ENCODE measurements at regions not wholly inside any gene's neighbourhood (a gene's known extent, or its start where the extent isn't known, plus 50 kb on each side); places are given as distances from the start of the nearest gene placed in this dataset.

GRCh38 chr16:49193596-49193995 is 88.0 kb downstream of the CBLN1 start:
- no peak for DNase-seq (ENCODE audit: low read depth, low spot score)
- CTCF ChIA-PET = no interaction called here
- no peaks in the 10 kb centered on the region for H3K9me3 ChIP-seq (ENCODE audit: control insufficient read depth in 1 of 2, insufficient read depth in 1 of 2, low read depth in 1 of 2, low read length in 2 of 2)
- no peaks in the 10 kb centered on the region for H3K4me1 ChIP-seq (ENCODE audit: control insufficient read depth in 1 of 2, insufficient read depth in 2 of 2, low read length in 2 of 2)
- BruUV-seq (replicated peaks) = no TSS peak
- no peak overlapping the region for H3K27ac ChIP-seq (ENCODE audit: low read depth, low read length)
- H3K9me2 ChIP-seq (ENCODE audit: insufficient read depth) = no peaks in the 10 kb centered on the region
- intact Hi-C loops (cut with micrococcal nuclease) = no loop called here
- RAD21 ChIA-PET (ENCODE audit: low non-redundant PET in 1 of 2, low total read pairs in 2 of 2, uncharacterized antibody in 2 of 2, unreplicated experiment in 2 of 2) = no interaction called here
- H3K79me2 ChIP-seq (ENCODE audit: insufficient read depth, low read length) = no peaks in the 10 kb centered on the region
- H3K4me3 ChIP-seq (replicated peaks in 1 of 2; ENCODE audit: low read depth in 1 of 2, low read length in 2 of 2) = no peak overlapping the region
- H3K4me2 ChIP-seq (ENCODE audit: low read length) = no peak overlapping the region
- no peak overlapping the region for H3K9ac ChIP-seq (ENCODE audit: low read length)
- H3K36me3 ChIP-seq (ENCODE audit: control insufficient read depth in 1 of 2, insufficient read depth in 2 of 2, low read length in 2 of 2) = no peaks in the 10 kb centered on the region
- H4K20me1 ChIP-seq (ENCODE audit: insufficient read depth) = no peaks in the 10 kb centered on the region
- H3K27me3 ChIP-seq (ENCODE audit: insufficient read depth, low read length) = peaks cover 17% of the 10 kb centered on the region; the same call in 1 of the 2 replicates
- no peak overlapping the region for H2AFZ ChIP-seq (ENCODE audit: low read depth, low read length, poor library complexity, severe bottlenecking)
- no peak for ATAC-seq
- TF ChIP-seq TCF7L2 (IDR thresholded peaks at IDR 0.05; ENCODE audit: borderline replicate concordance, extremely low read depth, insufficient read depth, insufficient read length) (no peak), JUND (IDR thresholded peaks at IDR 0.05) (no peak), ELF1 (IDR thresholded peaks at IDR 0.05; ENCODE audit: borderline replicate concordance, low read depth) (no peak), EGR1 (IDR thresholded peaks at IDR 0.05; ENCODE audit: low read depth) (no peak), SIN3A (IDR thresholded peaks at IDR 0.05; ENCODE audit: low read depth) (no peak)
- POLR2A ChIA-PET = no interaction called here

GRCh38 chr16:49189286-49189685 is 92.4 kb downstream of the CBLN1 start:
- ATAC-seq (no peak), DNase-seq (ENCODE audit: low read depth, low spot score) (no peak)
- Histone ChIP-seq H3K27ac (ENCODE audit: low read depth, low read length) (no peak overlapping the region), H3K36me3 (ENCODE audit: control insufficient read depth in 1 of 2, insufficient read depth in 2 of 2, low read length in 2 of 2) (no peaks in the 10 kb centered on the region), H3K79me2 (ENCODE audit: insufficient read depth, low read length) (no peaks in the 10 kb centered on the region), H3K4me1 (ENCODE audit: control insufficient read depth in 1 of 2, insufficient read depth in 2 of 2, low read length in 2 of 2) (no peaks in the 10 kb centered on the region), H3K4me2 (ENCODE audit: low read length) (no peak overlapping the region), H3K9ac (ENCODE audit: low read length) (no peak overlapping the region), H3K4me3 (replicated peaks in 1 of 2; ENCODE audit: low read depth in 1 of 2, low read length in 2 of 2) (no peak overlapping the region), H2AFZ (ENCODE audit: low read depth, low read length, poor library complexity, severe bottlenecking) (no peak overlapping the region), H3K9me3 (ENCODE audit: control insufficient read depth in 1 of 2, insufficient read depth in 1 of 2, low read depth in 1 of 2, low read length in 2 of 2) (no peaks in the 10 kb centered on the region), H3K27me3 (ENCODE audit: insufficient read depth, low read length) (peaks cover 11% of the 10 kb centered on the region; the same call in 1 of the 2 replicates), H4K20me1 (ENCODE audit: insufficient read depth) (no peaks in the 10 kb centered on the region), H3K9me2 (ENCODE audit: insufficient read depth) (no peaks in the 10 kb centered on the region)
- ChIA-PET RAD21 (ENCODE audit: low non-redundant PET in 1 of 2, low total read pairs in 2 of 2, uncharacterized antibody in 2 of 2, unreplicated experiment in 2 of 2) (no interaction called here), POLR2A (no interaction called here), CTCF (interaction anchor here (0.6 kb wide), 1 partner anchor 58 kb away, joined by 3 read pairs; no protein-coding TSS in a partner anchor)
- BruUV-seq (replicated peaks) = no TSS peak
- intact Hi-C loops (cut with micrococcal nuclease) = no loop called here
- no peak for TF ChIP-seq ELF1 (IDR thresholded peaks at IDR 0.05; ENCODE audit: borderline replicate concordance, low read depth)
- no peak for TF ChIP-seq ZFX (IDR thresholded peaks at IDR 0.05)
- no peak for TF ChIP-seq REST (IDR thresholded peaks at IDR 0.05; ENCODE audit: low read depth)
- TF ChIP-seq TCF7L2 (IDR thresholded peaks at IDR 0.05; ENCODE audit: borderline replicate concordance, extremely low read depth, insufficient read depth, insufficient read length) = no peak
